HUES6 (cell line): ENCODE measurements at regions not wholly inside any gene's neighbourhood (a gene's known extent, or its start where the extent isn't known, plus 50 kb on each side); places are given as distances from the start of the nearest gene placed in this dataset.
"Not testable (repeated sequence)": the region's sequence is repeated elsewhere in the genome, so short reads cannot be mapped to it uniquely, and the experiment has no call there.

ENCODE experiments used
- H3K27ac ChIP-seq: 2 replicates; pipeline ENCODE4 v1.7.0; 2013; ENCODE audit warnings: low read depth, mild to moderate bottlenecking, low read length, inconsistent platforms
- H3K27me3 ChIP-seq: 2 replicates; pipeline ENCODE4 v1.6.1; 2013; ENCODE audit warnings: low read length; ENCODE audit not compliant: control insufficient read depth, insufficient read depth
- H3K36me3 ChIP-seq: 2 replicates; pipeline ENCODE4 v1.6.1; 2013; ENCODE audit warnings: low read length; ENCODE audit not compliant: control insufficient read depth, insufficient read depth
- H3K4me1 ChIP-seq: 2 replicates; pipeline ENCODE4 v1.6.1; 2013; ENCODE audit warnings: low read length; ENCODE audit not compliant: control insufficient read depth, insufficient read depth
- H3K4me3 ChIP-seq: 2 replicates; pipeline ENCODE4 v1.5.1; 2013; ENCODE audit warnings: low read depth, low read length
- H3K9ac ChIP-seq: one replicate; pipeline ENCODE4 v1.6.1; 2013; ENCODE audit warnings: mild to moderate bottlenecking, low read length
- H3K9me3 ChIP-seq: 2 replicates; pipeline ENCODE4 v1.6.1; 2013; ENCODE audit warnings: low read depth, low read length; ENCODE audit not compliant: control insufficient read depth, insufficient read depth

- Histone ChIP-seq H3K9ac (no peak overlapping the region), H3K9me3 (no peaks in the 10 kb centered on the region), H3K27ac (no peak overlapping the region), H3K4me1 (peaks cover 11% of the 10 kb centered on the region), H3K4me3 (no peak overlapping the region), H3K27me3 (no peaks in the 10 kb centered on the region), H3K36me3 (no peaks in the 10 kb centered on the region)
These were observed 584.9 kb upstream of the EYS start for GRCh38 chr6:66291905-66292304.

GRCh38 chr6:66289889-66290288 lies 582.9 kb upstream of the EYS start:
- Histone ChIP-seq H3K9ac (no peak overlapping the region), H3K36me3 (no peaks in the 10 kb centered on the region), H3K4me3 (no peak overlapping the region), H3K27me3 (no peaks in the 10 kb centered on the region), H3K4me1 (peaks cover 11% of the 10 kb centered on the region), H3K27ac (no peak overlapping the region), H3K9me3 (0 out of 2 replicates have a peak, but pooled peaks cover 3% of the 10 kb centered on the region)

GRCh38 chr6:66278115-66278514 lies 571.1 kb upstream of the EYS start:
- Histone ChIP-seq H3K4me1 (no peaks in the 10 kb centered on the region), H3K36me3 (no peaks in the 10 kb centered on the region), H3K27ac (no peak overlapping the region), H3K9me3 (peaks cover 2% of the 10 kb centered on the region; the same call in 1 of the 2 replicates), H3K27me3 (no peaks in the 10 kb centered on the region), H3K4me3 (no peak overlapping the region), H3K9ac (no peak overlapping the region)

- H3K9ac ChIP-seq = no peak overlapping the region
- H3K36me3 ChIP-seq = no peaks in the 10 kb centered on the region
- no peak overlapping the region for H3K27ac ChIP-seq
- H3K9me3 ChIP-seq = peaks cover 2% of the 10 kb centered on the region; the same call in 1 of the 2 replicates
- H3K4me3 ChIP-seq = no peak overlapping the region
- H3K4me1 ChIP-seq = no peaks in the 10 kb centered on the region
- no peaks in the 10 kb centered on the region for H3K27me3 ChIP-seq
These were observed 570.4 kb upstream of the EYS start for GRCh38 chr6:66277400-66277799.

- Histone ChIP-seq H3K9ac (no peak overlapping the region), H3K27me3 (no peaks in the 10 kb centered on the region), H3K9me3 (no peaks in the 10 kb centered on the region), H3K4me1 (no peaks in the 10 kb centered on the region), H3K27ac (no peak overlapping the region), H3K36me3 (no peaks in the 10 kb centered on the region), H3K4me3 (no peak overlapping the region)
These were observed 558.7 kb upstream of the EYS start for GRCh38 chr6:66265737-66266136.

GRCh38 chr6:66264376-66264775 lies 557.4 kb upstream of the EYS start:
- Histone ChIP-seq H3K36me3 (no peaks in the 10 kb centered on the region), H3K27ac (no peak overlapping the region), H3K9me3 (peaks cover 5% of the 10 kb centered on the region; the same call in 1 of the 2 replicates), H3K4me1 (no peaks in the 10 kb centered on the region), H3K9ac (no peak overlapping the region), H3K4me3 (no peak overlapping the region), H3K27me3 (no peaks in the 10 kb centered on the region)

GRCh38 chr6:66258731-66259487 lies 551.9 kb upstream of the EYS start:
- not testable (repeated sequence) for H3K4me1 ChIP-seq, H3K27me3 ChIP-seq, H3K9ac ChIP-seq, H3K36me3 ChIP-seq, H3K27ac ChIP-seq, H3K4me3 ChIP-seq
- peaks cover 16% of the 10 kb centered on the region for H3K9me3 ChIP-seq

GRCh38 chr6:66245231-66245630 lies 538.2 kb upstream of the EYS start:
- Histone ChIP-seq H3K27me3 (no peaks in the 10 kb centered on the region), H3K9ac (no peak overlapping the region), H3K27ac (no peak overlapping the region), H3K36me3 (no peaks in the 10 kb centered on the region), H3K9me3 (no peaks in the 10 kb centered on the region), H3K4me1 (no peaks in the 10 kb centered on the region), H3K4me3 (no peak overlapping the region)

- Histone ChIP-seq H3K9ac (no peak overlapping the region), H3K27ac (no peak overlapping the region), H3K27me3 (no peaks in the 10 kb centered on the region), H3K9me3 (no peaks in the 10 kb centered on the region), H3K36me3 (no peaks in the 10 kb centered on the region), H3K4me1 (no peaks in the 10 kb centered on the region), H3K4me3 (no peak overlapping the region)
These were observed 531.8 kb upstream of the EYS start for GRCh38 chr6:66238851-66239250.

GRCh38 chr6:66232890-66233289 lies 525.9 kb upstream of the EYS start:
- no peak overlapping the region for H3K9ac ChIP-seq
- H3K9me3 ChIP-seq = no peaks in the 10 kb centered on the region
- no peaks in the 10 kb centered on the region for H3K27me3 ChIP-seq
- H3K4me3 ChIP-seq = no peak overlapping the region
- H3K4me1 ChIP-seq = no peaks in the 10 kb centered on the region
- no peak overlapping the region for H3K27ac ChIP-seq
- H3K36me3 ChIP-seq = no peaks in the 10 kb centered on the region

GRCh38 chr6:66230591-66230990 lies 523.6 kb upstream of the EYS start:
- H3K27me3 ChIP-seq = no peaks in the 10 kb centered on the region
- no peaks in the 10 kb centered on the region for H3K9me3 ChIP-seq
- no peak overlapping the region for H3K27ac ChIP-seq
- H3K4me1 ChIP-seq = no peaks in the 10 kb centered on the region
- H3K9ac ChIP-seq = no peak overlapping the region
- H3K4me3 ChIP-seq = no peak overlapping the region
- H3K36me3 ChIP-seq = no peaks in the 10 kb centered on the region
